SK-N-SH treated with all-trans-retinoic acid at 6 μM for 48 hours (cell line): ENCODE measurements at regions not wholly inside any gene's neighbourhood (a gene's known extent, or its start where the extent isn't known, plus 50 kb on each side); places are given as distances from the start of the nearest gene placed in this dataset.

Experiments used
- ATAC-seq: fragments of 200-7000 bp; cut with Tn5 transposase; 3 replicates; pipeline ENCODE4 v1.9.1; 2020; ENCODE audit warnings: mild to moderate bottlenecking, moderate library complexity
- ARNTL ChIP-seq: fragments of 450-650 bp; formaldehyde crosslinking; IDR thresholded peaks from 2 replicates; pipeline ENCODE4 v1.5.0; 2020; ENCODE audit warnings: low read depth, mild to moderate bottlenecking, moderate library complexity, borderline replicate concordance
- BACH2 ChIP-seq: fragments of 250-450 bp; sonication (Bioruptor Pico); IDR thresholded peaks from 2 replicates; pipeline ENCODE4 v1.9.0; 2021; ENCODE audit warnings: mild to moderate bottlenecking, borderline replicate concordance
- CREB5 ChIP-seq: fragments of 250-450 bp; sonication (Bioruptor Pico); IDR thresholded peaks from 2 replicates; pipeline ENCODE4 v1.5.1; 2020; ENCODE audit warnings: low read depth, mild to moderate bottlenecking, moderate library complexity
- CSDC2 ChIP-seq: fragments of 250-450 bp; sonication (Bioruptor Pico); IDR thresholded peaks from 2 replicates; pipeline ENCODE4 v1.5.0; 2020; ENCODE audit warnings: mild to moderate bottlenecking, moderate library complexity
- CSRNP3 ChIP-seq: fragments of 250-450 bp; sonication (Bioruptor Pico); IDR thresholded peaks from 2 replicates; pipeline ENCODE4 v1.5.1; 2021; ENCODE audit warnings: mild to moderate bottlenecking, moderate library complexity
- ESRRG ChIP-seq: fragments of 250-450 bp; sonication (Bioruptor Pico); IDR thresholded peaks from 2 replicates; pipeline ENCODE4 v1.6.1; 2021; ENCODE audit warnings: mild to moderate bottlenecking
- GLIS3 ChIP-seq: fragments of 250-450 bp; sonication (Bioruptor Pico); IDR thresholded peaks from 2 replicates; pipeline ENCODE4 v1.5.0; 2020; ENCODE audit warnings: mild to moderate bottlenecking, moderate library complexity
- ISL1 ChIP-seq: fragments of 250-450 bp; sonication (Bioruptor Pico); IDR thresholded peaks from 2 replicates; pipeline ENCODE4 v2.1.2; 2022; ENCODE audit warnings: mild to moderate bottlenecking, moderate library complexity
- OSR1 ChIP-seq: fragments of 250-450 bp; sonication (Bioruptor Pico); IDR thresholded peaks from 2 replicates; pipeline ENCODE4 v1.8.0; 2022; ENCODE audit warnings: moderate library complexity, mild to moderate bottlenecking, inconsistent platforms
- PATZ1 ChIP-seq: fragments of 250-450 bp; sonication (Bioruptor Pico); IDR thresholded peaks from 2 replicates; pipeline ENCODE4 v1.8.0; 2020; ENCODE audit warnings: mild to moderate bottlenecking, moderate library complexity, borderline replicate concordance
- POU6F1 ChIP-seq: fragments of 250-450 bp; sonication (Bioruptor Pico); IDR thresholded peaks from 2 replicates; pipeline ENCODE4 v1.8.0; 2021; ENCODE audit warnings: low read depth, mild to moderate bottlenecking, moderate library complexity, borderline replicate concordance
- PPARA ChIP-seq: fragments of 250-450 bp; sonication (Bioruptor Pico); IDR thresholded peaks from 2 replicates; pipeline ENCODE4 v1.5.0; 2020; ENCODE audit warnings: mild to moderate bottlenecking, borderline replicate concordance
- TCF4 ChIP-seq: fragments of 250-450 bp; sonication (Bioruptor Pico); IDR thresholded peaks from 2 replicates; pipeline ENCODE4 v1.8.0; 2021; ENCODE audit warnings: mild to moderate bottlenecking, moderate library complexity, borderline replicate concordance
- TOX ChIP-seq: fragments of 250-450 bp; sonication (Bioruptor Pico); IDR thresholded peaks from 2 replicates; pipeline ENCODE4 v1.8.0; 2021; ENCODE audit warnings: mild to moderate bottlenecking, moderate library complexity, borderline replicate concordance
- ZC3H10 ChIP-seq: fragments of 250-450 bp; sonication (Bioruptor Pico); IDR thresholded peaks from 2 replicates; pipeline ENCODE4 v1.5.1; 2021; ENCODE audit warnings: mild to moderate bottlenecking, moderate library complexity
- ZFP3 ChIP-seq: fragments of 250-450 bp; sonication (Bioruptor Pico); IDR thresholded peaks from 2 replicates; pipeline ENCODE4 v1.5.0; 2020; ENCODE audit warnings: mild to moderate bottlenecking, moderate library complexity
- ZFP30 ChIP-seq: fragments of 450-650 bp; formaldehyde crosslinking; IDR thresholded peaks from 2 replicates; pipeline ENCODE4 v1.5.0; 2022; ENCODE audit warnings: mild to moderate bottlenecking, moderate library complexity
- ZNF8 ChIP-seq: fragments of 450-650 bp; formaldehyde crosslinking; IDR thresholded peaks from 2 replicates; pipeline ENCODE4 v1.5.0; 2020; ENCODE audit warnings: mild to moderate bottlenecking, moderate library complexity
- TF ChIP-seq, protein P1 (sequence below): fragments of 250-450 bp; sonication (Bioruptor Pico); IDR thresholded peaks from 2 replicates; pipeline ENCODE4 v1.5.0; 2020; ENCODE audit warnings: mild to moderate bottlenecking, moderate library complexity

- ATAC-seq, result no peak
- TF ChIP-seq ZFP30 (CRISPR knock-in tag), result no peak
- TF ChIP-seq CREB5 (CRISPR knock-in tag), result no peak
- TF ChIP-seq TCF4 (CRISPR knock-in tag), result no peak
- TF ChIP-seq BACH2, result no peak
- no peak for TF ChIP-seq ARNTL (CRISPR knock-in tag)
- TF ChIP-seq ZFP3 (CRISPR knock-in tag), result no peak
- TF ChIP-seq CSDC2 (CRISPR knock-in tag), result no peak
- TF ChIP-seq TOX, result no peak
- TF ChIP-seq ESRRG (CRISPR knock-in tag), result no peak
- TF ChIP-seq OSR1, result no peak
- no peak for TF ChIP-seq ZNF8 (CRISPR knock-in tag)
- no peak for TF ChIP-seq ZC3H10 (CRISPR knock-in tag)
- no peak for TF ChIP-seq PPARA (CRISPR knock-in tag)
- TF ChIP-seq, protein P1, sequence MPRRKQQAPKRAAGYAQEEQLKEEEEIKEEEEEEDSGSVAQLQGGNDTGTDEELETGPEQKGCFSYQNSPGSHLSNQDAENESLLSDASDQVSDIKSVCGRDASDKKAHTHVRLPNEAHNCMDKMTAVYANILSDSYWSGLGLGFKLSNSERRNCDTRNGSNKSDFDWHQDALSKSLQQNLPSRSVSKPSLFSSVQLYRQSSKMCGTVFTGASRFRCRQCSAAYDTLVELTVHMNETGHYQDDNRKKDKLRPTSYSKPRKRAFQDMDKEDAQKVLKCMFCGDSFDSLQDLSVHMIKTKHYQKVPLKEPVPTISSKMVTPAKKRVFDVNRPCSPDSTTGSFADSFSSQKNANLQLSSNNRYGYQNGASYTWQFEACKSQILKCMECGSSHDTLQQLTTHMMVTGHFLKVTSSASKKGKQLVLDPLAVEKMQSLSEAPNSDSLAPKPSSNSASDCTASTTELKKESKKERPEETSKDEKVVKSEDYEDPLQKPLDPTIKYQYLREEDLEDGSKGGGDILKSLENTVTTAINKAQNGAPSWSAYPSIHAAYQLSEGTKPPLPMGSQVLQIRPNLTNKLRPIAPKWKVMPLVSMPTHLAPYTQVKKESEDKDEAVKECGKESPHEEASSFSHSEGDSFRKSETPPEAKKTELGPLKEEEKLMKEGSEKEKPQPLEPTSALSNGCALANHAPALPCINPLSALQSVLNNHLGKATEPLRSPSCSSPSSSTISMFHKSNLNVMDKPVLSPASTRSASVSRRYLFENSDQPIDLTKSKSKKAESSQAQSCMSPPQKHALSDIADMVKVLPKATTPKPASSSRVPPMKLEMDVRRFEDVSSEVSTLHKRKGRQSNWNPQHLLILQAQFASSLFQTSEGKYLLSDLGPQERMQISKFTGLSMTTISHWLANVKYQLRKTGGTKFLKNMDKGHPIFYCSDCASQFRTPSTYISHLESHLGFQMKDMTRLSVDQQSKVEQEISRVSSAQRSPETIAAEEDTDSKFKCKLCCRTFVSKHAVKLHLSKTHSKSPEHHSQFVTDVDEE (CRISPR knock-in tag), result no peak
- no peak for TF ChIP-seq GLIS3
- no peak for TF ChIP-seq CSRNP3 (CRISPR knock-in tag)
- TF ChIP-seq POU6F1, result no peak
- no peak for TF ChIP-seq ISL1 (CRISPR knock-in tag)
- TF ChIP-seq PATZ1 (CRISPR knock-in tag), result no peak
These were observed 277.8 kb upstream of the ADRA1B start for GRCh38 chr5:159638481-159638880.

GRCh38 chr5:159638954-159639559 is 277.2 kb upstream of the ADRA1B start:
- TF ChIP-seq PATZ1 (CRISPR knock-in tag) (no peak), CSRNP3 (CRISPR knock-in tag) (no peak), ZFP30 (CRISPR knock-in tag) (no peak), ZNF8 (CRISPR knock-in tag) (no peak)
- ATAC-seq, result no peak
